ENCODE measurements at regions not wholly inside any gene's neighbourhood (a gene's known extent, or its start where the extent isn't known, plus 50 kb on each side); places are given as distances from the start of the nearest gene placed in this dataset.

DNA sequence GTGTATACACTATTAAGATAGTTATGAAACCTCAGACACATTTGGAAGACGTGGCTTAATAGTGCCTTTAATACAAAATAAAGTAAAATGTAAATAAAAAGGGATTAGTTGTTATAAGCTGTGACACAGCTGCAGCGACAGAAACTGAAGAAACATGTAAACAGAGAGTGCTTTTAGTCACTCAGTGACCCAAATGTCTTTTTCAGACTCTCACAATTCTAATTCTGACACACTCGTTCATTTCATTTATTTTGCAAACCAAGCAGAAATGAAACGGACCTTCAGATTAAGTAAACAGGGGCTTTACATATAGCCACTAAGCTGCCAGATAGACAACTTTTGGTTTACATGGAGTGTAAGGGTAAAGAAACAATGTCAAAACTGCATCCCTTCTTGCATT lies 181.0 kb upstream of the ETAA1 start:
- DNase-seq (ENCODE audit: low read depth), result no peak
- H3K4me3 ChIP-seq (ENCODE audit: low read length), result no peak overlapping the region
- TF ChIP-seq, protein P1, sequence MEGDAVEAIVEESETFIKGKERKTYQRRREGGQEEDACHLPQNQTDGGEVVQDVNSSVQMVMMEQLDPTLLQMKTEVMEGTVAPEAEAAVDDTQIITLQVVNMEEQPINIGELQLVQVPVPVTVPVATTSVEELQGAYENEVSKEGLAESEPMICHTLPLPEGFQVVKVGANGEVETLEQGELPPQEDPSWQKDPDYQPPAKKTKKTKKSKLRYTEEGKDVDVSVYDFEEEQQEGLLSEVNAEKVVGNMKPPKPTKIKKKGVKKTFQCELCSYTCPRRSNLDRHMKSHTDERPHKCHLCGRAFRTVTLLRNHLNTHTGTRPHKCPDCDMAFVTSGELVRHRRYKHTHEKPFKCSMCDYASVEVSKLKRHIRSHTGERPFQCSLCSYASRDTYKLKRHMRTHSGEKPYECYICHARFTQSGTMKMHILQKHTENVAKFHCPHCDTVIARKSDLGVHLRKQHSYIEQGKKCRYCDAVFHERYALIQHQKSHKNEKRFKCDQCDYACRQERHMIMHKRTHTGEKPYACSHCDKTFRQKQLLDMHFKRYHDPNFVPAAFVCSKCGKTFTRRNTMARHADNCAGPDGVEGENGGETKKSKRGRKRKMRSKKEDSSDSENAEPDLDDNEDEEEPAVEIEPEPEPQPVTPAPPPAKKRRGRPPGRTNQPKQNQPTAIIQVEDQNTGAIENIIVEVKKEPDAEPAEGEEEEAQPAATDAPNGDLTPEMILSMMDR (IDR thresholded peaks at IDR 0.05; ENCODE audit: insufficient read depth, low read depth, low read length, missing control alignments), result no peak

- TF ChIP-seq, protein P1 (IDR thresholded peaks at IDR 0.05; ENCODE audit: insufficient read depth, low read depth, low read length, missing control alignments), result no peak
- no peak overlapping the region for H3K4me3 ChIP-seq (ENCODE audit: low read length)
- DNase-seq (ENCODE audit: low read depth), result no peak
Observed at GRCh38 chr2:67216881-67217280, 180.3 kb upstream of the ETAA1 start.

DNA sequence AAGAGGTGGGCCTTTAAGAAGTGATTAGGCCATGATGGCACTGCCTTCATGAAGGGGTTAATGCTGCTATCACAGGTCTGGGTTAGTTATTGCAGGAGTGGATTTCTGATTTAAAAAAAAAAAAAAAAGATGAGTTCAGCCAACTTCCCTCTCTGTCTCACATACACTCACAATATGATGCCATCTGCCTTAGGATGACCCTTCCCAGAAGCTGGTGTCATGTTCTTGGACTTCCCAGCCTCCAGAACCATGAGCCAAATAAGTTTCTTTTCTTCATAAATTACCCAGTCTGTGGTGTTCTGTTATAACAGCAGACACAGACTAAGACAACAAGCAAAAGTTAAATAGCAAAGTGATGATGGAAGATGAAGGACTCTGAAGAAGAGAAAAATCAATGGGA lies 179.7 kb upstream of the ETAA1 start:
- TF ChIP-seq, protein P1 (IDR thresholded peaks at IDR 0.05; ENCODE audit: insufficient read depth, low read depth, low read length, missing control alignments), result no peak
- H3K4me3 ChIP-seq (ENCODE audit: low read length), result no peak overlapping the region
- no peak for DNase-seq (ENCODE audit: low read depth)

- no peak overlapping the region for H3K4me3 ChIP-seq (ENCODE audit: low read length)
- TF ChIP-seq, protein P1 (IDR thresholded peaks at IDR 0.05; ENCODE audit: insufficient read depth, low read depth, low read length, missing control alignments), result no peak
- no peak for DNase-seq (ENCODE audit: low read depth)
Observed at GRCh38 chr2:67218056-67218455, 179.1 kb upstream of the ETAA1 start.

GRCh38 chr2:67219651-67220050 lies 177.5 kb upstream of the ETAA1 start:
- TF ChIP-seq, protein P1 (IDR thresholded peaks at IDR 0.05; ENCODE audit: insufficient read depth, low read depth, low read length, missing control alignments), result no peak
- no peak overlapping the region for H3K4me3 ChIP-seq (ENCODE audit: low read length)
- DNase-seq (ENCODE audit: low read depth), result no peak

DNA sequence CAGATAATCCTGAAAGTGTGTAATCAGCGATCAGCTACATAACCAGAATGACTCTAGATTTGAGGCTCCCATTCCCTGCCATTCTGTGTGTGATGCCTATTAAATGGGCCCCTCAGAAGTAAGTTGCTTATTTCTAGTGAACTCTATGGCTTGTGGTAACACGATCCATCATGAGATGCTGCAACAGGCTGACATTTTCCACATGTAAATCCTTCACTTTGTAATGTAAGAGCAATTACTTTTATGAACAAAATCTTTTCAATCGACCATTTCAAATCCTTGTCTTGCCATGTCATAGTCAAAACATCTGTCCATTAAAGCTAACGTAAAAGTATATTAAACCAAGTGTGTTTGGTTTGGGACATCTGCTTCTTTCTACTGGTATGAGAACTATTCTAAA lies 175.9 kb upstream of the ETAA1 start:
- DNase-seq (ENCODE audit: low read depth), result no peak
- no peak overlapping the region for H3K4me3 ChIP-seq (ENCODE audit: low read length)

More for the DNA sequence above, 175.9 kb upstream of the ETAA1 start:
- TF ChIP-seq, protein P1 (IDR thresholded peaks at IDR 0.05; ENCODE audit: insufficient read depth, low read depth, low read length, missing control alignments), result no peak
